ENCODE measurements at regions not wholly inside any gene's neighbourhood (a gene's known extent, or its start where the extent isn't known, plus 50 kb on each side); places are given as distances from the start of the nearest gene placed in this dataset.
"Not testable (repeated sequence)": the region's sequence is repeated elsewhere in the genome, so short reads cannot be mapped to it uniquely, and the experiment has no call there.

GRCh38 chr5:12959713-12960112, 984.8 kb downstream of the DNAH5 start:
- TF ChIP-seq, protein P1, sequence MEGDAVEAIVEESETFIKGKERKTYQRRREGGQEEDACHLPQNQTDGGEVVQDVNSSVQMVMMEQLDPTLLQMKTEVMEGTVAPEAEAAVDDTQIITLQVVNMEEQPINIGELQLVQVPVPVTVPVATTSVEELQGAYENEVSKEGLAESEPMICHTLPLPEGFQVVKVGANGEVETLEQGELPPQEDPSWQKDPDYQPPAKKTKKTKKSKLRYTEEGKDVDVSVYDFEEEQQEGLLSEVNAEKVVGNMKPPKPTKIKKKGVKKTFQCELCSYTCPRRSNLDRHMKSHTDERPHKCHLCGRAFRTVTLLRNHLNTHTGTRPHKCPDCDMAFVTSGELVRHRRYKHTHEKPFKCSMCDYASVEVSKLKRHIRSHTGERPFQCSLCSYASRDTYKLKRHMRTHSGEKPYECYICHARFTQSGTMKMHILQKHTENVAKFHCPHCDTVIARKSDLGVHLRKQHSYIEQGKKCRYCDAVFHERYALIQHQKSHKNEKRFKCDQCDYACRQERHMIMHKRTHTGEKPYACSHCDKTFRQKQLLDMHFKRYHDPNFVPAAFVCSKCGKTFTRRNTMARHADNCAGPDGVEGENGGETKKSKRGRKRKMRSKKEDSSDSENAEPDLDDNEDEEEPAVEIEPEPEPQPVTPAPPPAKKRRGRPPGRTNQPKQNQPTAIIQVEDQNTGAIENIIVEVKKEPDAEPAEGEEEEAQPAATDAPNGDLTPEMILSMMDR (IDR thresholded peaks at IDR 0.05; ENCODE audit: control insufficient read depth, insufficient read depth, low read depth, low read length, missing control alignments) = no peak
- no peak for DNase-seq (ENCODE audit: low read depth)
- H3K4me3 ChIP-seq (ENCODE audit: control insufficient read depth, low read depth, low read length) = no peak overlapping the region

DNA sequence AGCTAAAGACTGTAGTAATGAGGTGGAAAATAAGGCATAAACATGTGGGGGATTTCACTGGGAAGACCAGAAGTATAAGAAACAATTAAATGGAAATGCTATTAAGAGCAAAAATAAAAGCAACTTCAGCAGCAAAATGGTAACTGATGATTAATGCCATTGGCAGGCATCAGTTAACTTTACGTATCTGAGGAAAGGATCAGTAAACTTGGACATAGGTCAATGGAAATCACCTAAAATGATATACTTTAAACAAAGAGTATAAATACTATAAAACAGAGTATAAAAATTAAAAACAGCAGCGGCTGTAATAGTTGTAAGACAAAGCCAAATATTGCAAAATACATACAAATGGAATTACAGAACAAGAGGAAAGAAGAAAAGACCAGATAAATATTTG, 992.1 kb downstream of the DNAH5 start:
- no peak for DNase-seq (ENCODE audit: low read depth)
- H3K4me3 ChIP-seq (ENCODE audit: control insufficient read depth, low read depth, low read length) = no peak overlapping the region
- TF ChIP-seq, protein P1 (IDR thresholded peaks at IDR 0.05; ENCODE audit: control insufficient read depth, insufficient read depth, low read depth, low read length, missing control alignments) = no peak

DNA sequence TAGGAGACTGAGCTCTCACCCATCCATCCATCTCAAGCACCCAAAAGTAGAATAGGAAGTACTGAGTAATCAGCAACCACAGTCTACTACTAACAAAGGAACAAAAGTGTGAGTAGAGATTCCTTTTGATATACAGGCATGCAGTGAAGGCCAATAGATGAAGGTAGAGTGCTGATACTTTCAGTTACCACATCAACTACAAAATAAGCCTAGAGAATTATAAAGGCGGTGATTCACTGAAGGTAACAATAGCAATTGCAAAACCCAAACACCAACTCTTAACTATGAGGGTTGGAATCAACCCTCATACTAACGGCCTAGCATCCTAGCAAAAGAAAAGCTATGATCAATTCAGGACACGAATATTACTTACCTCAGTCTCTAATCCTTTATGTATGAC, 992.6 kb downstream of the DNAH5 start:
- no peak for DNase-seq (ENCODE audit: low read depth)
- TF ChIP-seq, protein P1 (IDR thresholded peaks at IDR 0.05; ENCODE audit: control insufficient read depth, insufficient read depth, low read depth, low read length, missing control alignments) = no peak
- H3K4me3 ChIP-seq (ENCODE audit: control insufficient read depth, low read depth, low read length) = no peak overlapping the region

DNA sequence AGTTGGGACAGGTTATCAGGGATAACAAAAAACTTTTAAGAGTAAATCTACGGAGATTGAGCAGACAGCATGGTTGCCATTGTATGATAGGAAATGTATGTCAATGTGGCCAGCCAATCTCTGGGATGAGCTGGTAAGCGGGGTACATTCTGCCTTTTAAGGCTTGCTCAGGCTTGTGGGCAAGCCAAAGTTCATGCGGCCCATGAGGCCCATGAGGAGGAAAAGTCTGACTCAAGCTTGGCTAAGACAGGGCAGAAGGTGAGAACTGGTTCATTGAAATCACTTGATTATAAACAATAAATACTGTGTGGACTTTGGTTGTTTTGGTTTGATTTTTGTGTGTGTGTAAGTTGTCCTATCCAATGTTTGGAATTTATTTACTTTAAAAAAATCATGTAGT, 997.1 kb downstream of the DNAH5 start:
- no peak overlapping the region for H3K4me3 ChIP-seq (ENCODE audit: control insufficient read depth, low read depth, low read length)
- no peak for DNase-seq (ENCODE audit: low read depth)
- TF ChIP-seq, protein P1 (IDR thresholded peaks at IDR 0.05; ENCODE audit: control insufficient read depth, insufficient read depth, low read depth, low read length, missing control alignments) = no peak

GRCh38 chr5:12945477-12945876, 999.0 kb downstream of the DNAH5 start:
- not testable (repeated sequence) for DNase-seq (ENCODE audit: low read depth); H3K4me3 ChIP-seq (ENCODE audit: control insufficient read depth, low read depth, low read length)

GRCh38 chr5:12936221-12936620, 1008.3 kb downstream of the DNAH5 start:
- TF ChIP-seq, protein P1 (IDR thresholded peaks at IDR 0.05; ENCODE audit: control insufficient read depth, insufficient read depth, low read depth, low read length, missing control alignments) = no peak
- no peak overlapping the region for H3K4me3 ChIP-seq (ENCODE audit: control insufficient read depth, low read depth, low read length)
- DNase-seq (ENCODE audit: low read depth) = no peak

- no peak for DNase-seq (ENCODE audit: low read depth)
- TF ChIP-seq, protein P1 (IDR thresholded peaks at IDR 0.05; ENCODE audit: control insufficient read depth, insufficient read depth, low read depth, low read length, missing control alignments) = no peak
Measured at GRCh38 chr5:12934722-12935121, 1009.8 kb downstream of the DNAH5 start.

More at GRCh38 chr5:12934722-12935121, 1009.8 kb downstream of the DNAH5 start:
- H3K4me3 ChIP-seq (ENCODE audit: control insufficient read depth, low read depth, low read length) = no peak overlapping the region

All from AG09309 (cell line).